ENCODE measurements at regions not wholly inside any gene's neighbourhood (a gene's known extent, or its start where the extent isn't known, plus 50 kb on each side); places are given as distances from the start of the nearest gene placed in this dataset.

- no peak for TF ChIP-seq CTCF (IDR thresholded peaks at IDR 0.05)
- TF ChIP-seq POLR2AphosphoS5 (IDR thresholded peaks at IDR 0.05; ENCODE audit: low read depth, low read length), result no peak
- TF ChIP-seq TCF7L2 (IDR thresholded peaks at IDR 0.05; ENCODE audit: low read depth, low read length), result no peak
- TF ChIP-seq SIN3A (IDR thresholded peaks at IDR 0.05; ENCODE audit: borderline replicate concordance, insufficient read depth, low read depth, low read length), result no peak
- no peak for TF ChIP-seq REST (IDR thresholded peaks at IDR 0.05; ENCODE audit: insufficient read depth in 1 of 2, low read depth in 2 of 2, low read length in 1 of 2)
These were observed 571.0 kb downstream of the PYDC2 start for GRCh38 chr3:192031941-192032340.

Measured in Panc1 (cell line).